ENCODE measurements at regions not wholly inside any gene's neighbourhood (a gene's known extent, or its start where the extent isn't known, plus 50 kb on each side); places are given as distances from the start of the nearest gene placed in this dataset.
"Not testable (repeated sequence)": the region's sequence is repeated elsewhere in the genome, so short reads cannot be mapped to it uniquely, and the experiment has no call there.

- no peak for DNase-seq (ENCODE audit: low spot score)
These were observed 540.5 kb downstream of the BTBD3 start for GRCh38 chr20:12458241-12458640.

- no peak for DNase-seq (ENCODE audit: low spot score)
These were observed 544.7 kb upstream of the SPTLC3 start for GRCh38 chr20:12464036-12464435.

GRCh38 chr20:12466915-12467314 lies 541.9 kb upstream of the SPTLC3 start:
- DNase-seq (ENCODE audit: low spot score): no peak

GRCh38 chr20:12467758-12468157 lies 541.0 kb upstream of the SPTLC3 start:
- no peak for DNase-seq (ENCODE audit: low spot score)

GRCh38 chr20:12482661-12483060 lies 526.1 kb upstream of the SPTLC3 start:
- DNase-seq (ENCODE audit: low spot score): no peak

- no peak for DNase-seq (ENCODE audit: low spot score)
These were observed 506.3 kb upstream of the SPTLC3 start for GRCh38 chr20:12502443-12502842.

- no peak for DNase-seq (ENCODE audit: low spot score)
These were observed 504.0 kb upstream of the SPTLC3 start for GRCh38 chr20:12504779-12505178.

- DNase-seq (ENCODE audit: low spot score): no peak
These were observed 497.3 kb upstream of the SPTLC3 start for GRCh38 chr20:12511499-12511898.

- DNase-seq (ENCODE audit: low spot score): no peak
These were observed 496.0 kb upstream of the SPTLC3 start for GRCh38 chr20:12512755-12513154.

- no peak for DNase-seq (ENCODE audit: low spot score)
These were observed 480.7 kb upstream of the SPTLC3 start for GRCh38 chr20:12528104-12528503.

GRCh38 chr20:12528591-12529041 lies 480.2 kb upstream of the SPTLC3 start:
- DNase-seq (ENCODE audit: low spot score): no peak

- DNase-seq (ENCODE audit: low spot score): no peak
These were observed 477.1 kb upstream of the SPTLC3 start for GRCh38 chr20:12531626-12532025.

GRCh38 chr20:12535316-12535715 lies 473.5 kb upstream of the SPTLC3 start:
- no peak for DNase-seq (ENCODE audit: low spot score)

GRCh38 chr20:12535770-12536169 lies 473.0 kb upstream of the SPTLC3 start:
- DNase-seq (ENCODE audit: low spot score): no peak

GRCh38 chr20:12554426-12554825 lies 454.3 kb upstream of the SPTLC3 start:
- DNase-seq (ENCODE audit: low spot score): peak; percentile 13

- no peak for DNase-seq (ENCODE audit: low spot score)
These were observed 453.4 kb upstream of the SPTLC3 start for GRCh38 chr20:12555369-12555768.

GRCh38 chr20:12555849-12556248 lies 452.9 kb upstream of the SPTLC3 start:
- DNase-seq (ENCODE audit: low spot score): not testable (repeated sequence)

GRCh38 chr20:12557224-12557623 lies 451.5 kb upstream of the SPTLC3 start:
- no peak for DNase-seq (ENCODE audit: low spot score)

- DNase-seq (ENCODE audit: low spot score): no peak
These were observed 443.8 kb upstream of the SPTLC3 start for GRCh38 chr20:12564979-12565378.

- DNase-seq (ENCODE audit: low spot score): no peak
These were observed 442.2 kb upstream of the SPTLC3 start for GRCh38 chr20:12566596-12566995.

GRCh38 chr20:12570371-12570770 lies 438.4 kb upstream of the SPTLC3 start:
- DNase-seq (ENCODE audit: low spot score): peak; percentile 42

GRCh38 chr20:12573442-12573841 lies 435.3 kb upstream of the SPTLC3 start:
- no peak for DNase-seq (ENCODE audit: low spot score)

- no peak for DNase-seq (ENCODE audit: low spot score)
These were observed 433.2 kb upstream of the SPTLC3 start for GRCh38 chr20:12575352-12576095.

- DNase-seq (ENCODE audit: low spot score): no peak
These were observed 431.6 kb upstream of the SPTLC3 start for GRCh38 chr20:12577213-12577612.
